ENCODE measurements at regions not wholly inside any gene's neighbourhood (a gene's known extent, or its start where the extent isn't known, plus 50 kb on each side); places are given as distances from the start of the nearest gene placed in this dataset.

DNA sequence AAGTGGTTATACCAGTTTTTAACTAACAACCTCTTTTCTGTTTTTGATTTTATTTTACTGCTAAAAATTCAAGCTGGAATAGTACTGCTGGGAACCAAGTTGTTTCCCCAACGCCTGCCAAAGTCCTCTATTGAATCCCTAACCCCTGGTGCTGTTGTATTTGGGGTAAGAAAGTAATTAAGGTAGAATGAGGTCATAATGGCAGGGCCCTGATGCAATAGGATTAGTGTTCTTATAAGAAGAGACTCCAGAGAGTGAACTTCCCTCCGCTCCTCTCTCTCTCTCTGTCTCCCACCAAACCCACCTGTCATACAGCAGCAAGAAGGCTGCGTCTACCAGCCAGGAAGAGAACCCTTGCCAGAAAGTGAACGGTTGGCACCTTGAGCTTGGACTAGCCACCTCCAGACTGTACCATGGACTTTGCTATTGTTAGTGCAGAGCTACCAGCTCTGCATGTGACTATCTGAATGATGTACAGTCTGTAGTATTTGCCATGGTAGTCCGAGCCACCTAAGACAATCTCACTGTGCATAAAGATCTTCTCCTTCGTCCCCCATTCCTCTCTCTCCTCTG, 86.5 kb upstream of the KLF6 start:
- no peak for DNase-seq (ENCODE audit: low read depth)

DNA sequence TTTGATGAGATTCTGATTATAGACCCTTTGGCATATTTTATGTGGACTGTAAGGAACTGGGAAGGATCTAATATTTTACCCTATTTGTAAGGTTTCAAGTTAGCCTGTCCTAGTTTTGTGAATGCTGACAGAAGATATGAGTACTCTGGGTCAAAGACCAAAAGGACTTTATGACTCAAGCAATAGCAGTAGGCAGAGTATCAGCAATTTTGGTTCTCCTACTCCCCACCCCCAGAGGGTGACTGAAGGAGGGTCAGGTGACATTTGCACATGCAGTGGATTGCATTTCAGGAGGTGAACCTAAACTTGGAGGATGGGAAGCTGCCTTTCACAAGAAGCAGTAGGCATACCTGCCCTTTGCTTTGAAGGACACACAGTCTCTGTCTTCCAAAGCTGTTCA, 84.0 kb upstream of the KLF6 start:
- no peak for DNase-seq (ENCODE audit: low read depth)

DNA sequence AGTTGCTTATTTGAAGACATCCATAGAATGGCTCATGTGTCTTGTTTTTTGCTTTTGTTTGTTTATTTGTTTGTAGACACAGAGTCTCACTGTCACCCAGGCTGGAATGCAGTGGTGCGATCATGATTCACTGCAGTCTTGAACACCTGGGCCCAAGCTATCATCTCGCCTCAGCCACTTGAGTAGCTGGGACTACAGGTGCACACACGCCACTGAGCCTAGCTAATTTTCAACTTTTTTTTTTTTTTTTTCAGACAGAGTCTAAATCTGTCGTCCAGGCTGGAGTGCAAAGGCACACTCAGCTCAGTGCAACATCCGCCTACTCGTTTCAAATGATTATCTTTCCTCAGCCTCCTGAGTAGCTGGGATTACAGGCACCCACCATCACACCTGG, 83.3 kb upstream of the KLF6 start:
- no peak for DNase-seq (ENCODE audit: low read depth)

DNA sequence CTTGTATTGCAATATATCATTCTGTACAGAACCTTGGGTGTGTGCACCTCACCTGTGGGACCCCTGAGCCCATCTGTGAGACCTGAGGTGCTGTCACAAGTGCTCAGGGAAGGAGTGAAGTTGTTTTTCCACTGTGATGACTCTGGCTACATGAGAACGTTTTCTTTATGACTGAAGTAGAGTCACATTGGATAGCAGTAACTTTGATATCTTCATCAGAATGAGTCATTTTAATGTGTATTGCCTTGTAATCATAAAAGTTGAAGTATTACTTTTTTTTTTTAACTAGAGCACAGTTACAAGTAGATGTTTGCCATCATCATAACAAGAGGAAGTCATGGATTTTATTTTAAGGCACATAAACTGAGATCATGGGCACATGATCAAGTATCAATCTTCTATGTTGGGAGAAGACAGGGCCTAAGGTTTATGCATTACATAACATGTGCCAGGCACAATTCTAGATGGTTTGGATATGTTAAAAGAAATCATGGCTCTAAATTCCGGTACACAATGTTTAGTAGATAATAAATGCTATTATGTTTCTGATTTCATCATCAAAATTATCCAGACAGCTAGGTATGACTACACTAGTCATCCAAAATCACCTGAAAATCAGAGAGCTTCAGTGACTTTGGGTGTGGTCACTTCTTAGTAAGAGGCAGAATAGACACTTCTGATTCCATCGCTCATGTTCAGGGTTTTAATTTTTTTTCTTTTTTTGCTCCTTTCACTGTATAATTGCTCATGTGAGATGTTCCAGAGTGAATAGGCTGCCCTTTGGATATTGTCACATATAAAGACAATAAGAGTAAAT, 82.7 kb upstream of the KLF6 start:
- peak; percentile 11 for DNase-seq (ENCODE audit: low read depth)

DNA sequence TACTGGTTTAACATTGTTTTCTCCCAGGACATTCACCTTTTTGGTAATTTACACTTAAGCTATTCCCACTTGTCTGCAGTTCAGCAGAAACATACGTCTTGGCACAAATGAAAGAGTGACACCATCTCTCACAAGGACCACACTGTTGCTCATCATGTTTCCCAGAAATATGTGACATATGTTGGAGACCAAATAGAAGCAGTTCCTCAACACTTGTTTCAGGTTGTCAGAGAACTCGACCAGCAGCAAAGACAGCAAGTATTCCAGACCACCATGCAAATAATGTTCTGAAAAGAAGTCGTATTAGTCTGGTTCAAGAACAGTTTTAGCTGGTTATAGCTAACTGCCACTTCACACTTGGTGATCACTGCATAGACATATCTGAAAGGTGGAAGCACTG, 81.3 kb upstream of the KLF6 start:
- no peak for DNase-seq (ENCODE audit: low read depth)

DNA sequence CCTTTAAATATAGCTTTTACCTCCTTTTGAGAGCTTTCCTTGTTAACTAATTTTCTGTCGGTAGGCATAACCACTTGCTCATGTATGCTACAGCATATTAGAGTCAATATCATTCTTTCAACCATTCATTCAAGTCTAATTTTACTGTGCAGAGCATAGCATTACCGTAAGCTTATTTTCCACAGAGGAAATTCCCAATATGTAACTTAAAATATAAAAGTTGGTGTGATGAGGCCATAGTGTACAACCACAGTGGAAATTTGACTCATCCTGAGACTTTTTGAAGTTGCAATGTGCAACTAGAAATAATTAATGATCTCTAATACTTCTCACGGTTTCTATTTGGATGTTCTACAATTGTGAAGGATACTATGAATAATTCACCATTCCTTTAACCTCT, 80.6 kb upstream of the KLF6 start:
- DNase-seq (ENCODE audit: low read depth): no peak

DNA sequence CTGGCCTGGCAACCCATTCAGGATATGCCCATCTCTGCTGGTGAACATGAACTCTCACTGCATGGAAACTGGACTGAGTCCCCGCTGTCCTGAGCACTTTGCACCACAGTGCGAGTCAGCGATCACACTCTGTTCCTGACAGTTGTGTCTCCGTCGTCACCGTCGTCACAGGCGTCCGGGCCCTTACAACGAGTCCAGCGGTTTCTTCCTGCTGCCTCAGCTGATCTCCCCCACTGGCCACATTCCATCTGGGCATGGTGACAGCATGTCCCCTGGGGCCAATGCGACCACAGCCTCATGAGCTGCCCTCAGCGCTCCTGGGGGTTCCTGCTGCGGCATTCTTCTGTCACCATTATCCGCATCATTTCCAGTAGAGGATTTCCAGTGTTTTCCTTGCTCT, 76.8 kb upstream of the KLF6 start:
- DNase-seq (ENCODE audit: low read depth): no peak

DNA sequence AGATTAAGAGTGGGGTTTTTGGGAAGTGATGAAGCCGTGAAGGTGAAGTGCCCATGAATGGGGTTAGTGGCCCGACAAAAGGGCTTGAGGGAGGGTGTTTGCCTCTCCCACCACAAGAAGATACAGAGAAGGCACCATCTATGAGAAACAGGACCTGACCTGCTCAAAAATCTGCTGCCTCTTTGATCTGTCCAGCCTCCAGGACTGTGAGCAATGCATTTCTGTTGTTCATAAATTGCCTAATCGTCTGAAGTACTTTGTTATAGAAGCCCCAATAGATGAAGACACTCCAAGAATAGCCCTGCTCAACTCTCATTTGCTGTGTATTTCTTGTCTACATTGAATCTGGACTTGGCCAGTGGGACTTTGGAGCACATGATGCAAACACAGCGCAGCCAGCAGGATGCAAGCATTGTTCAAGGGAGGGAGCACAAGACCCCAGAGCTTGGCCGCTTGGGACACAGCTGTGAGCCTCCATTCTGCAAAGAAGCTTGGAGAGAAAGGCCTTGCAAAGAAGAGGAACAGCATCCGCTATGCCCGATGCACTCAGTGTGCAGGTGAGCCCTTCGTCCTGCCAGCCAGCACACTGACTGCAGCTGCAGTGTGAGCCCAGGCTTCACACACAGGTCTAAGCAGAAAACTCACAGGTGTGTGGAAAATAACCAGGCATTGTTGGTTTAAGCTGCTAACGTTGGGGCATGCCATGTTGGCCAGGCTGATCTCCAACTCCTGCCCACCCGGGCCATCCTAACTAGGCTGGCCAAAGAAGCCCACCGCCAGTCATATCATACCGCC, 73.2 kb upstream of the KLF6 start:
- DNase-seq (ENCODE audit: low read depth): no peak

DNA sequence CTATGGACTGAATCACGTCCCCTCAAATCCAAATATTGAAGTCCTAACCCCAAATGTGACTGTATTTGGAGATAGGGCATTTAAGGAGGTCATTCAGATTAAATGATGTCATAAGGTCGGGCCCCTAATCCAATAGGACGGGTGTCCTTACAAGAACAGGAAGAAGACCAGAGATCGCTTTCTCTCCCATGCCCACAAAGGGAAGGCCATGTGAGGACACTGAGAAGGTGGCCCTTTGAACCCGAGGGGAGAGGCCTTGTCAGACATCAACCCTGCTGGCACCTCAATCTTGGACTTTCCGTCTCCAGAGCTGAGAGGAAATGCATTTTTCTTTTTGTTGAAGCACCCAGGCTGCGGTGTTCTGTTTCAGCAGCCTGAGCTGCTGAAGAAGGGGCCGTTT, 72.3 kb upstream of the KLF6 start:
- DNase-seq (ENCODE audit: low read depth): no peak

DNA sequence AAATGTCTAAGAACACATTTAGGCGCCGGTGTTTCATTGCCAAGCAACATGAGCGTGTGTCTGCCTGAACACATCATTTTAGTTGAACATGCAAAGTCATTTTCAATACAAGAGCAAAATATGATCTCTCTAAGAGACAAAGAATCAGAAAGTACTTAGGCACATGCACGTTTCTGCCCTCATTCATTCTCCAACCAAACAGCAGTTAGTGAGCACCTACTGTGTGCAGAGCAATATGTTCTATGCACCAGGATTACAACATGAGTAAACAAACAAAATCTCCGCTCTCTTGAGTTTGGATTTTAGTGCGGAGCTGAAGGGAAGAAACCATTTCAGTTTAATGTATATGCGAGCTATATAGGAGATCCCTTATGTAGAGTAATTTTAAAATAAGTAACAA, 71.6 kb upstream of the KLF6 start:
- no peak for DNase-seq (ENCODE audit: low read depth)

DNA sequence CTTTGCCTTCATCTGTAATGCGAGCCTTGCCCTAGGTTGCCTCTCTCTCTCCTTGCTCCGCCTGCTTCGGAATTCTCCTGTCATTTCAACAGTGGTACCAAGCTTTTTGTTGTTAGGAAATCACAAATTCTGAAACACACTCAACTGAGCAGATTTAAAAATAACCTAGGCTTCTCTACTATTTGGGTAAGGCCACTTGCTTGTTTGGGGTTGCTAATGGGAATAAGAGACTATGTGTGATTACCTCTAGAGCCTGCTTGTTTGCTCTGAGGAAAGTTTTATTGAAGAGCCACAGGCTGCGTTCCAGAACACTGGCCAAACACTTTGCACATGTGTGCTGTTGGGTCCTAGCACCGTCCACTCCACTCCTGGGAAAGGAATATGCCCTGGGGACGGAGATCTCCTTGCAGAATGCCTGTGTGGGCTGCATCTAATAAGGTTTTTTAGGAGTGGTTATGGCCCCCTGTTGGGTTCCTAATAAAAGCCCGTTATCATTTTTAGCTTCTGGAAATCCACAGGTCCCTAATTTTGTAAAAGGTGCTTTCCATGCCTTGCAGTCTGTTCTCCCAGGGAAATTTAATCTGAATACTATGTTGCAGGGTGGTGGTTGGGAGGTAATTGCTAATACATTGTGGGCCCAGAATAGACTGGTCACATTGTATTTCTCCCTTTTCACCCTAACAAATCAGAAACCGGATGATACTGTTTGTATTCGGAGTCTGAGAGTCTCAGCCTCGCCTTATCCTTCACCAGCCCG, 68.7 kb upstream of the KLF6 start:
- DNase-seq (ENCODE audit: low read depth): no peak

DNA sequence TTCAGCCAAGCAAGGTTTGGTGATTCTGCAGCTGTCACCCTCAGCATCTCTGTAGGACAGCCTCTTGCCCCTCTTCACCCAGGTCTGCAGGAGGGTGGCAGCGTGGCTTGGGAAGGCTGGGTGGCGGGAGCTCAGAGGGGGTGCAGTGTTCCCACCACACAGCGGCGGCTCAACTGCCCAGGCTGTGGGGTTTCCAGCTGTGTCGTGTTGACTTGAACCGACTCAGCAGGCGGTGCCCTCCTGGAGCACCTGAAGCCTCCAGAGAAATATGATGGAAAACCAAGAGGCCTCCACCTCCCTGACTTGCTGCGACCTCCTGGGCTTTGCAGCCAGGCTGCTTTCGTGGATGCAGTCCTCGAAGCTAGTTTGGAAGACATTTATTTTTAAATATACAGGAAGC, 68.0 kb upstream of the KLF6 start:
- no peak for DNase-seq (ENCODE audit: low read depth)

DNA sequence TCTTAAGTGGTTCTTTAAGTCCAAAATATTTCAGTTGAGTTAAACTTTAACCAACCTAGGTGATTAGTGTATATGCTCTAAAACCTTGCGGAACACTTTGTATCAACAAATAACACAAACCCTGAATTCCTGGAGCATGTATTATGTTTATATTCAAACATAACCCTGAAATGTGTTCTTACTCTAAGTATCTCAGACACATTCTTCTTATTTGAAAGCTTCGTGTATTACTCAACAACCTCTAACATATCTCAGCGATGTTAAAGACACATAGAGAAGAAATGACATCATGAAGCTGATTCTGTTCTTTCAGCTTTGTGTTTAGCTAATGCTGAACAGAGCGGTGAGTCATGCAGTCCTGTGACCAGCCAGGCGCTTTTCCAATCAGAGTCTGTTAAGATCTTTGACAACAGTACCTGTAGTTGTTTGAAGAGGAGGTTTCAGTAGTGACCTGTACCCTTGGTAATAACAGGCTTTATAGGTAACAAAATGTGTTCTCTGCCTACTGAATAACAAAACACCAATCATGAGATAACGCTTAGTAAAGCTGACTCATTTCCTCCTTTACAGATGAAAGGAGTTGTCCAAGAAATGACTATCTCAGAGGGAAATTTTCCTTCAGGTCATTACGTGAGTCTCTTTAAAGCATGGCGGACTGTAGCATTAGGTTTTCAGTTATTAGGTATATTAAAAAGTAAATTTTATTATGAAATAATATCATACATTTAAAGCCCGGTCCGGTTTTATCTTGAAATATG, 67.3 kb upstream of the KLF6 start:
- peak; percentile 99 for DNase-seq (ENCODE audit: low read depth)

DNA sequence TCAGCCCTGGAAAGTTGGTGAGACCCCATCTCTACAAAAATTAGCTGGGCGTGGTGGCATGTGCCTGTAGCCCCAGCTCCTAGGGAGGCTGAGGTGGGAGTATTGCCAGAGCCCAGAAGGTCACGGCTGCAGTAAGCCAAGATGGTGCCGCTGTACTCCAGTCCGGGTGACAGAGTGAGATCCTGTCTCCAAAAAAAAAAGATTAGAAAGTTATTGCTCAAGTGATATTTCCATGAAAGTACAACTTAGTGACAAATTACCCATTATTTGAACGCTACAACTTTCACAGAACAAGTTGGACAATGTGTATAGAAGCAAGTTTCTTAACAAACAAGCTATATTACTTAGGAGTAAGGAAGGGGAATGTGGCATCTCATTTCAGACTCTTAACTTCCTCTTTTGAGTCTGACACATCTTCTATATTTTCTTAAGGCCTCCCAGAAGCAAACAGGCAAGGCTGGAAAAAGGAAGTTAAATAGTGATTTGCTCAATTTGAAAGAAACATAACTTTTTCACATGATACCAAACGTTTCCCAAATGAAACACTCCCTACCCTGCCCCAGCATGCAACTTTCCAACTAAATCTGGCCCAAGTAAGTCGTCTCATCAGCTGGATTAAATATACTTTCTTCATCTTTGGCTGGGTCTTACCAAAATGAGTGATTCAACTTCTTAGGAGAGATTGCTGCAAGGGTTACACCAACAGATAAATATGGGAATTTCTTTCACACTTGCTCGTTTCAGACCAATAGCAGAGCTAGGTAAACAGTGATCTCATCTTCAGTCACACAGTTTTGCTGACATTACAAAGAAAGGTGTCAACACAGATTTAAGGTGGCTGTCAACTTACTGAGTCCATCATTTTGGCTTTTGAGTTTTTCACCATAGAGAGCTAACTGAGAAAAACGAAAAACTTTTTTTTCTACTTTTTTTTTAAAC, 66.3 kb upstream of the KLF6 start:
- peak; percentile 78 for DNase-seq (ENCODE audit: low read depth)

DNA sequence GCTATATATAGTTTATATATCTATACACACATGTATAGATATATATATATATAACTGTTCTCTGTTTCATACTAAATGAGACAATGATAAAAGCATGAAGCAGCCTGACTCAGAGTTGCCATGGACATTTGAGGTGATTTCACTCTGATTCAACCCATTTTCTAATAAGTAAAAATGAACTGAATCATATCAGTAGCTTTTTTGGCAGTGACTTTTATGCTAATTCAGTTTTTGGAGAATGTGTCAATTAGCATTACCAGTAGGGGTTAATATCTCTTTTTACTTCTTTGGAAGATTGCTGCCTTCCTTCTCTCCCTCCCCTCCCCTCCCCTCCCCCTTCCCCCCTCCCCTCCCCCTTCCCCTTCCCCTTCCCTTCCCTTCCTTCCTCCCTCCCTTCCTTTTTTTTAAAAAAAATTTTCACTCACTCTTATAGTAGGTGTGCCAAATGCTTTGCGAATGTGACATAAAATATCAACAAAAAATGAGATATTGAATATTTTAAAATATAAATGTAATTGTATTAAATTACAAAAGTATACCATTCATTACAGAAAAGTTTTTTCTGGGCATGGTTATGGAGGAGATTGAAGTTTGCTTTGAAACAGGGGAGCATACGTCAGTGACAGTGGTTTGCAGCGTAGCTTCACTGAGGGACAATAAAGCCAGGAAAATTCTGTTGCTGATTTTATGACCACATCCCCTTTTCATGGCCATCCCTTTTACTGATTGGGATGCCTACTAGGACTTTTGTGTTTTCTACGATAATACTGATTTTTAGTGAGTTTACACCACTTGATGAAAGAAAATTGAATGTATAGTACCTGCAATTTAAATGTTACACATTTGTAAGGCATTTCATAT, 64.0 kb upstream of the KLF6 start:
- DNase-seq (ENCODE audit: low read depth): peak; percentile 52

DNA sequence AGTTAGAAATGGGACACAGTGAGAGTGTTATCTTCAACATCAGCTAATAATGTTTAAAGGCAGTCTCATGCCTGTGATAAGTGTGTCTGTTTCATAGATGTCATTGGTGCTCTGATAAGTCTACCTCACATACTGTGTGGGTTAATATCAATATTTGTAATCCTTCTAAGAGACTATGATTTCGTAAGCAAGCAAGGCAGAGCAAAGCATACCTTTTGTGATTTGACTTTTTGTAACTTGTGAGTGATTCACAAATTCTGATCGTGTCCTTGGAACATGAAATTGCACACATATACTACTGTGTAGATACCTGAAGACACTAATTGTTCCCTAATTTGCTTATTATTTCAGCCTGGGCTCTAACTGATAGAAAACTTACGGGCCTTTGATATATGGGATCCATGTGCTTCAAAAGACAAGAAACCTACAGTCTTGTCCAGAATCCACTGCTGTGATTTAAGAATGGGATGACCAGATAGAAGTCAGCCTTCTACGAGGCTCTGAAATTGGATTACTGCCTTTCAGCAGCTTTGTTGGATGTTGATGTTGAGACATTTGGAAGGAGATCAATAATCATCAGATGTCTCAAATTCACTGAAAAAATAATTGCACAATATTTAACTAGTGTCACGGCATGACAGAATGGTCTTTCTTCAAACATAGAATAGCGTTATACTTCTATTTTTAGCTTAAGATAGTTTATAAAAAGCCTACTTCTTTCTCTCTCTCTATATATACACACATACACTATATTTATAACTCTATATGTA, 63.2 kb upstream of the KLF6 start:
- no peak for DNase-seq (ENCODE audit: low read depth)

DNA sequence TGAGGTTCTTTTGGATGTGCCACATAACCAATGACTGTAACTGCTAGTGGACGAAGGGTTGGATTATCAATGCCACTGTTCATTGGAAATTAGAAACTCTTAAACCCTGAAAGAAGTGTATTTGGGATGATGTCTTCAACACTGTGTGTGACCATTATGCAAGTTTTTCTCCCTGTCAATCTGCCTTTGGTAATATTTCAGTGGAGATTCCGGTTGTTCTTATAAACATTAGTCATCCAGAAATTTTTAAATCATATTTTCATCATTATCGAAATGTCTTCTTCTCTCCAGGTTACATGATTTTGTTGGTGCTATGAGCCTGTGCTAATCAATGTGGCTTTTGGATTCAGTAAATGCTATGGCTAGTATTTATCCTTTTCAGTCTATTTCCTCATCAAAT, 61.7 kb upstream of the KLF6 start:
- no peak for DNase-seq (ENCODE audit: low read depth)

DNA sequence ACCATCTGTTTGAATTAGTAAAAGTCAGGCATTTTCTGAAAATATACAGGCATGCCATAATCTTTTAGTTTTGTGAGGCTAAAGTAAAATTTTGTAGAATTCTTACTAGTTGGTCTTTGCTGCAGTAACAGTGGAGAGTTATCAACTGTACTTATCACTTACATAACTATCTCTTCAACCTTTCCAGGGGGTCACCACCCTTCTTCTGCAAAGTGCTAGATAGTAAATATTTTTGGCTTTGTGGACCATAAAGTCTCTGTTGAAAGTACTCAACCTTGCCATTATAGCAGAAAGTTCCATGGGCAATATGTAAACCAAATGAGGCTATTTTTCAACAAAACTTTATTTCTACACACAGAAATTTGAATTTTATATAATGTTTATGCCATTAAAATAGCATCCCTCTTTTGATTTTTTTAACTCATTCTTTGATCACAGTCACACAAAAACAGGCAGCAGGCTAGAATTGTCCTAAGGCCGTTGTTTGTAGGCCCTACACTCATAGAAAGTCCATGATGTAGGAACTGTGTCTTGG, 59.5 kb upstream of the KLF6 start:
- no peak for DNase-seq (ENCODE audit: low read depth)

Data from HT1080 (cell line).